Thyroid gland (tissue), 4 donors: ENCODE measurements at regions not wholly inside any gene's neighbourhood (a gene's known extent, or its start where the extent isn't known, plus 50 kb on each side); places are given as distances from the start of the nearest gene placed in this dataset.

Source experiments
- DNase-seq, 2 donors: peaks; one replicate each; pipeline ENCODE4 v3.0.0-alpha.2; 2019
- H3K27ac ChIP-seq, 3 donors: fragments of 200-600 bp; sonication (generic); 1 replicate in 2 of 3; 2 replicates in 1 of 3; pipeline ENCODE4 v1.5.1; 2016 to 2019; ENCODE audit warnings: mild to moderate bottlenecking in 1 of 3, moderate library complexity in 1 of 3
- H3K27me3 ChIP-seq: fragments of 200-600 bp; sonication (generic); one replicate; pipeline ENCODE4 v1.5.1; 2019
- H3K36me3 ChIP-seq, 2 donors: fragments of 200-600 bp; sonication (generic); one replicate each; pipeline ENCODE4 v1.5.1; 2016 to 2019
- H3K4me1 ChIP-seq, 2 donors: fragments of 200-600 bp; sonication (generic); one replicate each; pipeline ENCODE4 v1.5.1; 2017 to 2019
- H3K4me3 ChIP-seq, 3 donors: fragments of 200-600 bp; sonication (generic); replicated peaks in 1 of 3; 1 replicate in 2 of 3; 2 replicates in 1 of 3; pipeline ENCODE4 v1.5.1; 2016; ENCODE audit warnings: mild to moderate bottlenecking in 1 of 3
- H3K9me3 ChIP-seq: fragments of 200-600 bp; sonication (generic); one replicate; pipeline ENCODE4 v1.5.1; 2017
- POLR2A ChIP-seq, 2 donors: fragments of 450-650 bp; IDR thresholded peaks; one replicate each; pipeline ENCODE4 v1.6.1; 2017; ENCODE audit warnings: antibody characterized with exemption in 2 of 2, mild to moderate bottlenecking in 2 of 2, moderate library complexity in 1 of 2
- WGBS, 2 donors: methylation state at CpG; one replicate each; pipeline ENCODE4 v1.1.5; 2017; 5-methylcytosine and 5-hydroxymethylcytosine counted together
- intact Hi-C: fragments of 100-400 bp; cut with DNase I; formaldehyde crosslinking; loops from one replicate; pipeline ENCODE4 v1.15.1; 2023
- TF ChIP-seq, protein P1 (sequence below), 6 experiments: fragments of 200-600 bp in 3 of 6; fragments of 450-650 bp in 3 of 6; sonication (generic) in 3 of 6; IDR thresholded peaks; one replicate each; pipeline ENCODE4 v1.5.1; 2016 to 2019; ENCODE audit warnings: antibody characterized with exemption in 6 of 6, mild to moderate bottlenecking in 2 of 6, inconsistent platforms in 1 of 6, moderate library complexity in 1 of 6

DNA sequence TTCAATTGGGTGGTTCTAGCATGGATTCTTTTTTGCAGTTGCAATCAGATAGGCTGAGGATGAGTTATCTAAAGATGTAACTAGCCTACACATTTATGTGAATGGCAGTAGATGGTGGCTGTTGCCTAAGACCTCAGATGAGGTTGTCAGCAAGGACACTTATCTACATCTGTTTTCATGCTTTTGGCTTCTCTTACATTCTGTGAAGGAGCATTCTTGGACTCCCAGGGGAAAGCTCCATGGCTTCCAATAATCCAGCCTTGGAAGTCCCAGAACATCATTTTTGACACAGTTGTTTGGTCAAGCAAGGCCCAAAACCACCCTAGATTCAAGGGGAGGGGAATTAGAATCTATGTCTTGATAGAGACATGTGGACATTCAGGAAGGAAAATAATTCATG lies 332.2 kb upstream of the RBMS3 start:
- Histone ChIP-seq H3K9me3 (no peaks in the 10 kb centered on the region), H3K4me3 (no peak overlapping the region), H3K27me3 (no peaks in the 10 kb centered on the region), H3K4me1 (no peaks in the 10 kb centered on the region), H3K36me3 (no peaks in the 10 kb centered on the region), H3K27ac (no peak overlapping the region)
- no peak for TF ChIP-seq POLR2A (IDR thresholded peaks at IDR 0.05)
- TF ChIP-seq, protein P1, sequence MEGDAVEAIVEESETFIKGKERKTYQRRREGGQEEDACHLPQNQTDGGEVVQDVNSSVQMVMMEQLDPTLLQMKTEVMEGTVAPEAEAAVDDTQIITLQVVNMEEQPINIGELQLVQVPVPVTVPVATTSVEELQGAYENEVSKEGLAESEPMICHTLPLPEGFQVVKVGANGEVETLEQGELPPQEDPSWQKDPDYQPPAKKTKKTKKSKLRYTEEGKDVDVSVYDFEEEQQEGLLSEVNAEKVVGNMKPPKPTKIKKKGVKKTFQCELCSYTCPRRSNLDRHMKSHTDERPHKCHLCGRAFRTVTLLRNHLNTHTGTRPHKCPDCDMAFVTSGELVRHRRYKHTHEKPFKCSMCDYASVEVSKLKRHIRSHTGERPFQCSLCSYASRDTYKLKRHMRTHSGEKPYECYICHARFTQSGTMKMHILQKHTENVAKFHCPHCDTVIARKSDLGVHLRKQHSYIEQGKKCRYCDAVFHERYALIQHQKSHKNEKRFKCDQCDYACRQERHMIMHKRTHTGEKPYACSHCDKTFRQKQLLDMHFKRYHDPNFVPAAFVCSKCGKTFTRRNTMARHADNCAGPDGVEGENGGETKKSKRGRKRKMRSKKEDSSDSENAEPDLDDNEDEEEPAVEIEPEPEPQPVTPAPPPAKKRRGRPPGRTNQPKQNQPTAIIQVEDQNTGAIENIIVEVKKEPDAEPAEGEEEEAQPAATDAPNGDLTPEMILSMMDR (IDR thresholded peaks at IDR 0.05) = no peak
- intact Hi-C loops = no loop called here
- DNase-seq = no peak

DNA sequence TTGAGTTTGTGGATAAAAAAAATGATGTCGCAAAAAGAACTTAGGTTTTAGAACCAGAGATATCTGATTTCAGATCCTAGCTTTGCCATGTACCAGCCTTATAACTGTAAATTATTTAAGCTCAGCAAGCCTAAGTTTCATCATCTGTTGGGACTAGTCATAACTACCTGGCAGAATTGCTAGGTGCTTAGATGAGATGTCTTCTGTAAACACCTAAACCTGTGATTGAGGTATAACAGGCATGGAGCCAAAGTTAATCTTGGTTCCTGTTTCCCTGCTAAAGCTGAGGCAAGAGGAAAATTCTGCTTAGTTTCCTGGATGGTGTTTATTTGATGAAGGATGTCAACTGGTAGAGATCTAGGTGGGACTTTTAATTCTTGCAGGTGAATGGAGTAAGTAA lies 331.3 kb upstream of the RBMS3 start:
- H3K27ac ChIP-seq = no peak overlapping the region
- no peaks in the 10 kb centered on the region for H3K9me3 ChIP-seq
- no peak overlapping the region for H3K4me3 ChIP-seq
- intact Hi-C loops = no loop called here
- TF ChIP-seq, protein P1 (IDR thresholded peaks at IDR 0.05) = no peak
- no peak for TF ChIP-seq POLR2A (IDR thresholded peaks at IDR 0.05)
- WGBS, 2 donors = 95 to 98% methylated on average over 1 of the region's 1 CpG
- H3K27me3 ChIP-seq = no peaks in the 10 kb centered on the region
- H3K4me1 ChIP-seq = no peaks in the 10 kb centered on the region
- H3K36me3 ChIP-seq = no peaks in the 10 kb centered on the region
- no peak for DNase-seq

DNA sequence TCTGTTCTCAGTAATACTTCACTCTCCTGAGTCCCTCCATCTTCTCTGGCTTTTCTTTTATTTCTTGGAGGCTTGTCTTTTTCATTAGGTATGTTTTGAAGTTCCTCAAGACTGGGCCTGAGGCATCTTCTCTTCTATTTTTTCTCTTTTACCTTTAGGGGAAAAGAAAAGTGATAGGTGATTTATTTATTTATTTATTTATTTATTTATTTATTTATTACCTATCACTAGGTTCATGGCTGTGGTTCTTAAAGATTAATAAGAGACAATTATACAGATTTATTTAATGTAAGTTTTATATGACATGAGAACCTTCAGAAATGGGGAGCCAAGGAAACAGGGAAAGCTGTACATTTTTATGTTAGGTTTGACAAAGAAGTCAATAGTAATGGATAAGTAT lies 330.3 kb upstream of the RBMS3 start:
- DNase-seq = no peak
- Histone ChIP-seq H3K27me3 (no peaks in the 10 kb centered on the region), H3K9me3 (no peaks in the 10 kb centered on the region), H3K4me1 (no peaks in the 10 kb centered on the region), H3K27ac (no peak overlapping the region), H3K36me3 (no peaks in the 10 kb centered on the region), H3K4me3 (no peak overlapping the region)
- intact Hi-C loops = no loop called here
- TF ChIP-seq, protein P1 (IDR thresholded peaks at IDR 0.05) = no peak
- TF ChIP-seq POLR2A (IDR thresholded peaks at IDR 0.05) = no peak

GRCh38 chr3:28951772-28952556 lies 328.9 kb upstream of the RBMS3 start:
- TF ChIP-seq, protein P1 (IDR thresholded peaks at IDR 0.05) = no peak
- TF ChIP-seq POLR2A (IDR thresholded peaks at IDR 0.05) = no peak
- intact Hi-C loops = no loop called here
- 71 to 79% methylated on average over 4 of the region's 4 CpGs for WGBS, 2 donors
- H3K4me1 ChIP-seq = no peaks in the 10 kb centered on the region
- H3K4me3 ChIP-seq = no peak overlapping the region
- no peaks in the 10 kb centered on the region for H3K27me3 ChIP-seq
- H3K36me3 ChIP-seq = no peaks in the 10 kb centered on the region
- no peaks in the 10 kb centered on the region for H3K9me3 ChIP-seq
- no peak for DNase-seq
- H3K27ac ChIP-seq = no peak overlapping the region

DNA sequence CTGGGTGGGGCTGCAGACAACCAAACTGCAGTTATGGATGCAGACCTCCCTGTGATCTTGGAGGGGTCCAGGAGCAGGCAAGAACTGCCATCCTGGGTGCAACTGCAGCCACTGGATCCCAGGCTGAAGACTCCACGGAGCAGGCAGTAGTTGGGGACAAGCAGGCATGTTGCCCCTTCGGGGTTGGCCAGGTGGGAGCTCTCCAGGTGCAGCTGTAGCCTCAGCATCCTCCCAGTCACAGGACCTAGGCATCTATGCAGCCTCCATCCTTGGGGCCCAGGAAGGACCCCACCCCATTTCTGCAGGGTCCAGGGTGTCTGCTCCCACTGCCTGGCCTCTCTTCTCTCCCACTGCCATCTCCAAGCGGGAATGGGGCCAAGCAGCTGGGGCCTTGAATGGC lies 322.2 kb upstream of the RBMS3 start:
- no peak for DNase-seq
- Histone ChIP-seq H3K4me1 (no peaks in the 10 kb centered on the region), H3K9me3 (no peaks in the 10 kb centered on the region), H3K4me3 (no peak overlapping the region), H3K36me3 (no peaks in the 10 kb centered on the region), H3K27ac (no peak overlapping the region), H3K27me3 (no peaks in the 10 kb centered on the region)
- intact Hi-C loops = no loop called here
- TF ChIP-seq, protein P1 (IDR thresholded peaks at IDR 0.05) = no peak
- TF ChIP-seq POLR2A (IDR thresholded peaks at IDR 0.05) = no peak
- WGBS, 2 donors = 86% methylated on average over 3 of the region's 3 CpGs; no CpG with 5 or more reads in 1 of the 2 donors
